Stimulated activated CD4-positive, alpha-beta T cell treated with anti-CD3 and anti-CD28 coated beads, Interleukin-12 subunit alpha, Interleukin-12 subunit beta, amount 100 ng/mL, for 48 hours (primary cell): ENCODE measurements at regions not wholly inside any gene's neighbourhood (a gene's known extent, or its start where the extent isn't known, plus 50 kb on each side); places are given as distances from the start of the nearest gene placed in this dataset.

Experiments
- DNase-seq, 3 donors: peaks; one replicate each; pipeline ENCODE4 v3.0.0-alpha.2; 2020; ENCODE audit warnings: low read depth in 2 of 3, low spot score in 1 of 3

- DNase-seq, result no peak
These were observed 411.8 kb downstream of the CTTN start for GRCh38 chr11:70810133-70810532.

DNA sequence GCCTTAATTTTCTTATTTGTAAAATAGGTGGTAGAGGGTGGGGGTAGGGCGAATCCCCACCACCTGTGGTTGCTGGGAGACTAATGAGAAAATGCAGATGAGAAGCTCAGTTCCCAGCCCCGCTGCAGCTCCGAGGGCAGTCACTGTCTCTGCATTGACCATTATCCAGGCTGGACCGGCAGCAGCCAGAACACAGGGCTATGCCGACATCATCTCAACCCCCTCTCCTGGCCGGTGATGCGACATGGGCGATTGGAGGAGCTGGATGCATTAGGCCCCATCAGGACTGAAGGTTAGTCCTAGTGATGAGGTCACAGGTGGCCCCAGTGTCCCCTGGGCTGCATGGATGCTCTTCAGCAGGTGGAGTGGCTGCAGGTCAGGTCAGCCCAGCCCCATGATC is 412.4 kb downstream of the CTTN start:
- no peak for DNase-seq

DNA sequence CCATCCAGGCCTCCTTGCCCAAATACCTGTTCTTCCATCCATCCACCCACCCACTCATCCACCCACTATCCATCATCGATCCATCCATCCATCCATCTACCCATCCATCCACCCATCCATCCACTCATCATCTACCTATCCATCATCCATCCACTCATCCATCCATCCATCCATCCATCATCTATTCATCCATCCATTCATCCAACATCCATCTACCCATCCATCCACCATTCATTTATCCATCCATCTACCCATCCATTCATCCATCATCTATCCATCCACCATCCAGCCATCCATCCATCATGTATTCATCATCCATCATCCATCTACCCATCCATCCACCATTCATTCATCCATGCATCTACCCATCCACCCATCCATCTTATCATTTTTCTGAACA is 413.2 kb downstream of the CTTN start:
- DNase-seq, result no peak

GRCh38 chr11:70811915-70812314 is 413.6 kb downstream of the CTTN start:
- no peak for DNase-seq

DNA sequence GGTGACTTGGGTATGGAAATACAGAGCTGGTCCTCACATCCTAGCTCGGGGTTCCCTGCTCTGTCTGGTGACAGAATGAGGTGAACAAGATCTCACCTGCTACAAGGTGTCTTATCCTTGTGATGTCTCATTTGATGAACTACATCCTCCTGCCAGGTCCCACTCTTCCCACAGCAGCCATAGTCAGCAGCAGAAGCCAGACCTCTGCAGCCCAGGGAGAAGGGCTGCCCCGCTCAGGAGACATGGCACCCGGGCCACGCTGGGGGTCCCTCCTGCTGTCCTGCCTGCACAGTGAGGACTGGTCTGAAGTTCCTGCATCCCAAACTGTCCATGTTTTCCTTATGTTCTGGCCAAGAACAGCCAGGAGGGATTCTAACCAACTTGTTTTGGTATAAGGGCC is 414.1 kb downstream of the CTTN start:
- no peak for DNase-seq

DNA sequence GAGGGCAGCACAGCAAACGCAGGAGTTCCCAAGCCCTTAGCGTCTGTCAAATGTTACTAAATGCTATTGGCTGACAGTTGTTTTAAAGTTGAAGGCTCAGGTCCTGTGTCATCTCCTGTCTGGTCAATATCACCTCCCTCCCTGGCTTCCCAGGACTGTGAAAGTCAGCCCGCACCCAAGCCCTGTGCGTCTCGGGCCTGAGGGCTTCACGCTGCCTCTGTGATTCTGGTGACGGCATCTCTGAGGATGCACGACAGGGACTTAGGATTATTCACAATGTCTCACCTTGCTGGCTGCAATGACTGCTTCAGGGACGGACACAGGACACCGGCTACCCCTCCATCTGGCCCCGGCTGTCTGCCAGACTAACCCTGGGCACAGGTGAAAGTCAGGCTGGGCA is 415.3 kb downstream of the CTTN start:
- DNase-seq, result no peak

DNA sequence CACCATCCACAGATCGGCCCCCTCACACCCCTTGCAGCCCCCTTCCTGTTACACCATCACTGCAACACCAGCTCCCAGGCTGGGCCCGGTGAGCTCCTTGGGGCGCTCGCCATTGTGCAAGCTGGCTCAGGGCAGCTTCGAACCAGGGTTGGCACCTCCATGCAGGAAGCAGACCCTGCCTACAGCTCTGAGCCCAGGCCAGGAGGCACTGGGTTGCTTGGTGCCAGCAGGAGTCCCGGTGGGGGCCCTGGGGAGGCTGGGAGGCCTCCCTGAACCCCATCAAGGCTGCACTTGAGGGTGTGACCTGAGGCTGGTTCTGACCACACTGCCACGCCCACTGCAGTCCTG is 417.1 kb downstream of the CTTN start:
- DNase-seq, result no peak

DNA sequence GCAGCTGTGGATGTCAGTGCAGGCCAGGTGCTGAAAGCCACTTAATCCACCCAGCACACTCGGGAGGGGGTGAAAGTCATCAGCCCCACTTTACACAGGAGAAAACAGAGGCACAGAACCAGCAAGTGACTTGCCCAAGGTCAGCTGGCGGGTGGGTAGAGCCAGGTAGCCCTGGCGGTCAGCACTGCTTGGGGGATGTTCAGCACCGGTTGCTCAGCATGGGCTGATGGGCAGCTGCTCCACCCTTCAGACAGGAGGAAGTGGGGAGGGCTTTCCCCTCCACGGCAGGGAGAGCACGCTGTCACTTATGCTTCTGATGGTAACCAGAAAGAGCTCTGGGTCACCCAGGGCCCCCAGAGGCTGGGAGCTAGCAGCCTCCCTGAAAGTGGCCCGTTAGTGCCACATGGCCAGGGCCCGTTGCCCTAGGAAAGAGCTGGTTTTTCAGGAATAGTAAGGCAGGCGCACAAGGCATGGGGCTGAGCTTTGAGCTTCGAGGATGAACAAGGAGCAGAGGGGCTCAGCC is 417.9 kb downstream of the CTTN start:
- DNase-seq, result no peak

GRCh38 chr11:70818351-70818750 is 420.0 kb downstream of the CTTN start:
- no peak for DNase-seq

- no peak for DNase-seq
These were observed 420.7 kb downstream of the CTTN start for GRCh38 chr11:70819022-70819421.

GRCh38 chr11:70820311-70820710 is 422.0 kb downstream of the CTTN start:
- DNase-seq, result no peak

GRCh38 chr11:70820712-70821111 is 422.4 kb downstream of the CTTN start:
- DNase-seq, result no peak

DNA sequence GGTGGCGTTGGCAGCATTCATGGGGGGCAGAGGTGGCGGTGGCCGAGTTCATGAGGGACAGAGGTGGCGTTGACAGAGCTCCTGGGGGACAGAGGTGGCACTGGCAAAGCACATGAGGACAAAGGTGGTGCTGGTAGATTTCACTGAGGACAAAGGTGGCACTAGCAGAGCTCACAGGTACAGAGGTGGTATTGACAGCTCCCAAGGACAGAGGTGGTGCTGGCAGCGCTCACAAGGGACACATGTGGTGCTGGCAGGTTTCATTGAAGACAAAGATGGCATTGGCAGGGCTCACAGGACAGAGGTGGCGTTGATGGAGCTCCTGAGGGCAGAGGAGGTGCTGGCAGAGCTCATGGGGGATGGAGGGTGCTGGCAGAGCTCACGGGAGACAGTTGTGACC is 425.4 kb downstream of the CTTN start:
- DNase-seq, result no peak

GRCh38 chr11:70824605-70825245 is 426.4 kb downstream of the CTTN start:
- DNase-seq, result no peak

DNA sequence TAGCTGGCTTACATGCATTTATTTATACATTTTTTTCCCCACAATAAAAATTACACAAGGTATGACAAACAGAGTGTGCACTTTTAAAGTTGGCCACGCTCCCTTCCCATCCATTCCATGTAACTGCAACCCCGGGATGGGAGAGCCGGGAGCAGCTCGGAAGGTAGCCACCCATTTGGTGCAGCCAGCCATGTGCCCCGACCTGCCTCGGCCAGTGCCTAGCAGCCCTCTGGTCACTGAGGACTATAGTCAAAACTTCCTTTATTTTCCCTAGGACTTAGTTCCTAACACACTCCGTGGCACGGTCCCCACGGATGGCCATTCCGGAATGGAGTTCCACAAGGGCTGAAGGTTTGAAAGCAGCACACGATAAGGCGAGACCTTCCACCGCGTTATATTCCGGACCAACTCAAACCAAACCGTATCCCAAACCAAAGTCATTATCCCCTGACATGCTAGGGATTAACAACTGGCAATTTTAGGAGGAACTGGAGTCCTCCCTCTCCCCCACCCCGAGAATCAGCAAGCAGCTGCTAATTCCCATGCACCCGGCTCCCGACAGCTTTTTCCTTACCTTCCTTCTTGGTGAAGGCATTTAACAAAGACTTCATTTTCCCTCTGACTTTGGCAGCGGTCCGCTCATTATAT is 426.4 kb downstream of the SHANK2 start:
- no peak for DNase-seq

DNA sequence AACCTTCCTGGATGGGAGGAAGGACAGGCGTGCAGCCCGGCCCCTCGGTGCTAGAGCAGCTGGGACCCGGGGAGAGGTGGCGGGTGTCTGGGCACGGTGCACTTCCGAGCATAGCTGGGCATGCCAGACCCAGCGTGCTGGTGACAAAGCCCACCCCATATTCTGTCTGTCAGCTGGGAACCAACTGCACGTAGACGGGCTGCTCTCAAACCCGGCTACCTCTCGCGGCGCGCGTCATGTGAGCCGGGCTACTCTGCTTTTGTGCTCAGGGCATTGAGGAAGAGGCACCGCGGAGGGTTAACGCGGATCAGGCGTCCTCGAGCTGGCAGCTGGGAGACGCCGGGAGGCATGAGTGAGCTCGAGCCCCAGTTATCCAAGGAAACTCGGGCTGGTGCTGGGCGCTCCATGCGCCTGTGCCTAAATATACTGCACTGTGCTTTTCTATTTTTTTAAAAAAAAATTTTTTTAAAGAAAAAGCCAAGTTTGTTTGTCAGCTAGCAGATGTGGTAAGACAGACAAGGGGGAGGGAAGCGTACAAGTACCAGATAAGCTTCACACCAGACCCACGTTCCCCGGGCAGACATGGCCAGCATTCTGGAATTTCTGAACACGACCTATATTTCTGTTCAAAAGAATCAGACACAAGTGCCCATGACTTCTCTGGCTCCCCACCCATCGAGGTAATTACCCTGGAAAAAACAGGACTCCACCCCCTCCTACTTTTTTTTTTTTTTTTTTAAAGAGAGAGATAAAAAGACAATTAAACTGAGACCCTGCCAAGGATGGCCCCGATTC is 425.6 kb downstream of the SHANK2 start:
- no peak for DNase-seq

GRCh38 chr11:70828593-70829082 is 423.7 kb downstream of the SHANK2 start:
- no peak for DNase-seq

- no peak for DNase-seq
These were observed 423.1 kb downstream of the SHANK2 start for GRCh38 chr11:70829134-70829885.

DNA sequence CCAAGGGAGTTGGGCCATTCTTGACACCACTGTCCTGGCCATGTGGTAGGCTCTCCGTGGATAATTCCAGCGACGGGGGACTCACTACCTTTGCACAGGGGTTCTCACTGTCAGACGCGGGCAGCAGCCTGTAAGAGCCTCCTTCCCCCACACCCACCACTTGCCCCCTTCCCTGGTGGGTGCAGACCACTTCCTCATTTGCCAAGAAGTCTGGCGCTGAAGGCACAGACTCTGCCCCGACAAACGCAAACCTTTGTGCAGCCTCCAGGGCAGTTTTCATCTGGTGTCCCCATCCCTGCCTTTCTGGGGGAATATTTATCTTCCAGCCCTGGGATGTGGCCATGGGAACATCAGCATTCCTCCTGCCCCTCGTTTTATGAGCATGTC is 422.5 kb downstream of the SHANK2 start:
- no peak for DNase-seq

GRCh38 chr11:70833011-70833410 is 419.4 kb downstream of the SHANK2 start:
- DNase-seq, result no peak

DNA sequence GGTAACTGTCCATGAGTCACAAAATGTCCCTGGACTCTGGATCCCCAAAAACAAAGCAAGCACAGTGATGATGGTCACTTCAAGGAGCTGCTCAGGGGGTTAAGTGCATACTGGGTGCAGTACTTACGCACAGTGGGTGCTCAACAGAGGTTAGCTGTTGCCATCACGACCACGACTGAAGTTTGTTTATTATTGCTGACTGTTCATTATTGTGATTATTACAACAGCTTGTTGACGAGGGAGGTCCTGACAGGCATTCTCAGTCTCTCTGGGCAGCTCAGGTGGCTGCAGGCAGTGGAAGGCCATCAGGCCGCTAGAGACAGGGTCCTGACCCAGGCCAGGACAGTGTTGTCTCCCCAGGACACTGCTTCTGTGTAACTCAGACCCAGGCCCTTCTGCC is 418.8 kb downstream of the SHANK2 start:
- no peak for DNase-seq
